ENCODE measurements at regions not wholly inside any gene's neighbourhood (a gene's known extent, or its start where the extent isn't known, plus 50 kb on each side); places are given as distances from the start of the nearest gene placed in this dataset.

- no peak for TF ChIP-seq CTCF (IDR thresholded peaks at IDR 0.05)
- no peak for TF ChIP-seq EP300 (IDR thresholded peaks at IDR 0.05)
- TF ChIP-seq POLR2A (IDR thresholded peaks at IDR 0.05) = no peak
These were observed 74.9 kb downstream of the TDRD15 start for GRCh38 chr2:21198637-21199036.
